GM19035 (cell line): ENCODE measurements at regions not wholly inside any gene's neighbourhood (a gene's known extent, or its start where the extent isn't known, plus 50 kb on each side); places are given as distances from the start of the nearest gene placed in this dataset.

Experiments used
- ATAC-seq: cut with Tn5 transposase; IDR thresholded peaks from one replicate; pipeline ENCODE4 v1.9.1; 2021; ENCODE audit not compliant: unreplicated experiment

GRCh38 chr3:187899246-187899645 is 154.0 kb upstream of the BCL6 start:
- ATAC-seq: no peak

- ATAC-seq: no peak
Observed at GRCh38 chr3:187900993-187901755, 155.9 kb upstream of the BCL6 start.

GRCh38 chr3:187902041-187902471 is 156.8 kb upstream of the BCL6 start:
- ATAC-seq: no peak

GRCh38 chr3:187902936-187903335 is 157.7 kb upstream of the BCL6 start:
- no peak for ATAC-seq

GRCh38 chr3:187903697-187904096 is 158.4 kb upstream of the BCL6 start:
- ATAC-seq: no peak

DNA sequence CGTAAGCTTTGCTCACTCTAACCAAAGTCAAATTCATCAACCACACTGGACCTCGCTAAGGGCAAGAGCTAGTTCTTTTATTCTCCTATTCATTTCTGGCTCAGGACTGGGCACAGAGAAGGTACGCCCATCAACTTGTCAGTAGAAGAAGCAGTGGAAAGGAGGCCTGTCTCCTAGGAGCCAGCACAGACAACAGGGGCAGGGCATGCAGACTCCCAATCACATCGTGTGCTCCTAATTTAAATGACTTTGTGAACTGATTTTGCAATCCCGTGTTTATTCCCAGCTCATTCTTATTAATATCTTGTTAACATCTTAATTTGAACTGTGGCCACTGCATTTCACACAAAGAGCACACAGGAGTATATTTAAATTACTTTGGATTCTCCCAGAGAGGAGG is 161.1 kb upstream of the BCL6 start:
- no peak for ATAC-seq

DNA sequence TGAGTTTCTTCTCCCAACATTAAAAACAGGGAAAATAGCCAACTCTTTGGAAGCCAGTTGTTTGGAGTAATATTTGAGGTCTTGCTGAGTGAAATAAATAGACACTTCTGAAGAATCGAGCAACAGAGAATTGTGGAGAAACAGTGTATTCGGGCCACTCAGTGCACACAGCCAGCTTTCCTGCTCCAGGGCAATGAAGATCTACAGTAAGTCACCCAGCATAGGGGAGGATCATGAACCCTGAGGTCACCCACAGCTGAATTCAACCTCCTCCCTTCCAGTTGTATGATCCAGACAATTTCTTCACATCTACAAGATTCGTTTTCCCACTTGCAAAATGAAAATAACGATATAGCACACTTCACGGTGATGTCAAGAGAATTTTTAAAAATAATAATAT is 161.7 kb upstream of the BCL6 start:
- no peak for ATAC-seq

DNA sequence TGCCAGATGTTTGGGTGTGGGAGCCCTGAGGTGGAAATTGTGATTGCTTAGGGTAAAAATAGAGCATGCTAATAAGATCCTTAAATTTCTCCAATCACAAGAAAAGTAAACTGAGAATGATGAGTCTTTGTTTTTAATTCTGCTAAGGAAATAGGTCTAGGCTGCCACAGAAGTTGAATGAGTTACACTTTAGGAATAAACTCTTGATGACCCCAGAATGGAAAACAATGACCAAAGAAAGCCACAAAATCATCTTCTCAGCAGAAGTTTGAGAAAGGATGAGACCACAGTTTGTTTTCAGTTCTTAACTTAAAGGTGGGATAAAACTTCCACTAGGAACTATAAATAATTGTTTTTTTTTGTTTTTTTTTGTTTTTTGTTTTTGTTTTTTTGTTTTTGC is 164.6 kb upstream of the BCL6 start:
- ATAC-seq: no peak

DNA sequence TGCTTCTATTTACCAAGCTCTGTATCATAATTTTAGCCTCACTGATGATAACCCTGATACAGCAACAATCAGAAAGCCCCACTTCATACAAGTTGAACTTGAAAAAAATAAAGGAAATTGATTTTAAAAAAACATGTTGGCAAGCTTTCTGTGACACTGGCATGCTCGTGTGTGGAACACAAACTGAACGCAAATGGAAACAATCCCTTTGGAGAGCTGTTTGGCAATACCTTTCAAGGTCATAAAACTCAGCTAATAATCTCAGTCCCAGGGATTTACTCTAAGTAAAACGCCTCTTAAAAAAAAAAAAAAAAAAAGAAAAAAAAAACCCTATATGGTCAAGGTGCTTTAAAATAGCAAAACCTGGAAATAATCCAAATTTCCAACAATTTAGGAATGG is 166.7 kb upstream of the BCL6 start:
- ATAC-seq: no peak

- no peak for ATAC-seq
Observed at GRCh38 chr3:187913617-187914033, 168.4 kb upstream of the BCL6 start.

- ATAC-seq: no peak
Observed at GRCh38 chr3:187914231-187914630, 169.0 kb upstream of the BCL6 start.

- ATAC-seq: no peak
Observed at GRCh38 chr3:187916072-187916471, 170.8 kb upstream of the BCL6 start.

DNA sequence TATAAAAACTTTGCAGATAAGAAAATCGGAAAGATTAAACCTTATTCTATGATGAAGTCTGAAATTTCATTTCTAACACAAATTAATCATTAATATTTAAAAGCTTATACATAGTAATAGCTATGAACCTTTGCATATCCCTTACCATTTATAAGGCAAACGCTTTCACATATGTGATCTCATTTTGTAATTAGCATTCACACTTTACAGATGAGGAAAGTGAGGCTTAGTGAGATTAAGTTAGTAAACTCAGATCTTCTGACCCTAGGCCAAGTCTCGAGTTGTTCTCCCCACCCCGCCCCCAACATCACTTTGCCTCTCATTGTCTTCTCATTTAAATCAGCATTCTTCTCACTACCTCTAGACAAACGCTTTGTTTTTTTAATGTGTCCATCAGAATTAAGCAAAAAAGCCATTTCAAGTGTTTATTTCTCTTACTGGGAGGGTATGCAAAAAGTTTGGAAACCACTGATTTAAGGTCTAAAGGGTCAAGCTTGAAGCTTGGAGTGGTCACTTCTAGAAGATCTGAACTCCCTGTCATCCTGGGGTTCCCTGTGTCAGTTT is 172.9 kb upstream of the BCL6 start:
- ATAC-seq: no peak

DNA sequence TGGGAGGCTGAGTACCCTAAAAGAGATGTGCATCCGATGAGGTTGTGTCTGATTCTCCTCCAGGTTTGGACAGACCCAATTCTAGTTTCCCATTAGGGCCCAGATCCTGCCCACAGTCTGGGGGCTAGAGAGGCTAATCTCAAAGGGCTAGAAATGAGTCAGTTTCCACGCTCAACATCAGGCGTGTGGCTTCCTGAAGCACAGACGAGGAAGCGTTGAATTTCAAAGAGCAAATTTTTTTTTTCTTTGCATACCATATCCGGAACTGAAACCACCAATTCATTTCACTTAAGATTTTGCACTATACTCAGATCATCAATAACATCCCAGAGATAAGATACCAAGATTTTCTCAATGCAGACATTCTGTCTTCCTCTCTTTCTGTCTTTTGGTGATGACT is 173.8 kb upstream of the BCL6 start:
- peak; percentile 96 for ATAC-seq

- ATAC-seq: peak; percentile 30
Observed at GRCh38 chr3:187919544-187919943, 174.3 kb upstream of the BCL6 start.

DNA sequence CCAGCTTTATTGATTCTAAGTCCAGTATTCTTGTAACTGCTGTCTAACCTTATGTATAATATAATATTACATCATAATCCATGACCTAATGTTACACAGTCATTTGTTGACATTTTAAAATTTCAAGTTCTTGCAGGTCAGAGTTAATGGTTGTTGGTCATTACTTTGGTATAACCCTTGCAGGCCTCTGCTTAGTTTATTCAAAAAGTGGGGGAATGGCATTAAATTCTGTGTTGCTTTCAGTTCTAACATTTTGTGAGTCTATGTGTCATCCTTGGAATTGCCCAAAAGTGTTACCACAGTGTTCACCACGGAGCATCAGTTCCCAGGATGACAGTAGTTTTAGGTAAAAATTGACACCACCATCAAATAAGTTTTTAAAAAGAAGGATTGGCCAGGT is 174.8 kb upstream of the BCL6 start:
- ATAC-seq: no peak

DNA sequence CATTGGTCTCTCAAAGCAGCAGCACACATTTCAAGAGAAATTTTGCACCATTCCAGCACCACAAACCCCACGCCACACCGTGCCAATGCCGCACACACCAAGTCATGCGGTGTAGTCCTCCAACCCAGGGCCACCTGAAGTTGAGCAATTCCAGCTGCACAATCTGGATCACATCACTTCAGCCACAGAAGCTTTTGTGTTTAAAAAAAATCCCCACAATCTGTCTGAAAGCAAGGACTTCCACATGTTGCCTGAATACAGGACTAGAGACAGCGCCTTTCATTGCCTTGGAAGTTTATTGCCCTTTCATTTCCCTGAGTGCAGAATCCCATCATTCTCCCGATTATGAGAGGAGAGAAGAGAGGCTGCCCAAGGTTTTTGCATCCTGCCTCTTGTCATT is 175.6 kb upstream of the BCL6 start:
- ATAC-seq: no peak

DNA sequence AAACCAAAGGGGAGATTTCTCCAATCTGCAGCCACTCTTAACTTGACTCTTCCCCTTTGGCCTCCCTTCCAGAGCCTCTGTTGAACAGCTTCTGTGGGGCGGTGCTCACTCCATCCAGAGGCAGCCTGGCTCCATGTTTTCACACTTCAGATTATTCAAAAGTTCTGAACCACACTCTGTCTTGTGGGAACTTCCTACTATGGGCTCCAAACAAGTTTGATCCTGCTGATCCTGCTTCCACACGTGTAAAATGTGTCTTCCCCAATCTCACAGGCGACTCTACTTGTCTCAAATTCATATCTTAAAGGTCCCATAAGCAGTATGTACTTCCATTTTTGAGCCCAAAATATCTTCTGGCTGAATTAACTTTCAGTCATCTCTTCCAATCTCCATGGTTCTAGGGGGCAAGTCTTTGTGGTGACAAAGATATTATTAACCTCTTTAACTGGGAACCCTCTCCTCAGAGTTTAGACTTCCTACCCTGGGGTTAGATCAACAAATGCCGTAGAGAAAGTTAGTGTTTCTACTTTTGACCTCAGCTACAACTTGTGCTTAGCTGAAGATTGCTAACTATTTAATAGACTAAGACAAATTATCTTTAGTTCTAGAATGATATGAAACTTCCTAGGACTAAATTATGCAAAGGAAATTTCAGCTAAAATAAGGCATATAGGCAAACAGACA is 176.3 kb upstream of the BCL6 start:
- no peak for ATAC-seq

- ATAC-seq: no peak
Observed at GRCh38 chr3:187922704-187923416, 177.6 kb upstream of the BCL6 start.

DNA sequence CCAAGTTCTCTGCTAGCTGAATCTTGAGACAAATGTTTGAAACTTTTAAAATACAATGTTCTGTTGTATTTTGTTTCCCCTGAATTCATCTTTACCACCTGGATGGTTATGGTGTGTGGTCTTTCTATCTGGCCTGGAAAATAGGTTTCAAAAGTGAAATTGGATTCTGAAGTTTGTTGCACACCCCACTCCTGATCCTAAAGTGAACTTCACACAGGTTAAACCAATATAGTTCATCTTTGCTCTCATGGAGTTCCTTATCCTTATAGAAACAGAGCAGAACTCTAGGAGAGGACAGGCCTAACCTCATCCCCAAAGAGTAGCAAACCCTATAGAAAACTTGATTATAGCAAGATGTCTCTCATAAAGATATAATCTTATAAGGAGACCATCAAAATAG is 179.4 kb upstream of the BCL6 start:
- ATAC-seq: no peak

DNA sequence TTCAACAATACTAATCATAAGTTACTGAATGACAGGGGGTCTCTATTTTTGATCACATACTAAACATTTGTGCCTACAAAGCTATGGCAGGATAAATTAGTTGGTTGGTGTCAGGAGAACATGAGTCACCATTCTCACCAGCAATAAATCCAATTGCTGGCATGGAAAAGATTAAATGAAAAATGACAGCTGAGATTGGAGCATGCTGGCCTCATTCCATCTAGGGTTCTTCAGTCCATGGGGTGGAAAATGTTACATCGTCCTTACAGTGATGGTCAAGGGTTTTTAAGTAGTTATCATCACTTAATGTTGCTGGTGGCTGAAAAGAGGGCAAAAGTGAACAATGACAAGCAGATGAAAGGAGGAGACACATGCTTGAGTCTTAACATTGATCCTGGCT is 180.1 kb upstream of the BCL6 start:
- no peak for ATAC-seq

GRCh38 chr3:187926620-187927019 is 181.4 kb upstream of the BCL6 start:
- ATAC-seq: no peak
